Stimulated activated naive CD8-positive, alpha-beta T cell treated with anti-CD3 and anti-CD28 coated beads, Interleukin-15, Interleukin-2, amounts not matched to agents 100 ng/mL and 50 ng/mL, for 24 hours (primary cell): ENCODE measurements at regions not wholly inside any gene's neighbourhood (a gene's known extent, or its start where the extent isn't known, plus 50 kb on each side); places are given as distances from the start of the nearest gene placed in this dataset.
"Not testable (repeated sequence)": the region's sequence is repeated elsewhere in the genome, so short reads cannot be mapped to it uniquely, and the experiment has no call there.

Experiments
- H3K27ac Mint-ChIP-seq: one replicate; pipeline ENCODE4 v1.8.0; 2021; ENCODE audit warnings: mild to moderate bottlenecking, mixed read lengths
- H3K27me3 Mint-ChIP-seq: one replicate; pipeline ENCODE4 v1.8.0; 2021; ENCODE audit warnings: mixed read lengths
- H3K36me3 Mint-ChIP-seq: one replicate; pipeline ENCODE4 v1.8.0; 2021; ENCODE audit warnings: low read depth, mixed read lengths
- H3K4me1 Mint-ChIP-seq: one replicate; pipeline ENCODE4 v1.8.0; 2021; ENCODE audit warnings: low read depth, mixed read lengths
- H3K4me3 Mint-ChIP-seq: one replicate; pipeline ENCODE4 v1.8.0; 2021; ENCODE audit warnings: mild to moderate bottlenecking, mixed read lengths
- H3K9me3 Mint-ChIP-seq: one replicate; pipeline ENCODE4 v1.8.0; 2021; ENCODE audit warnings: mixed read lengths

- Mint-ChIP-seq H3K27ac (no peak overlapping the region), H3K27me3 (no peaks in the 10 kb centered on the region), H3K4me3 (no peak overlapping the region), H3K36me3 (no peaks in the 10 kb centered on the region), H3K4me1 (no peaks in the 10 kb centered on the region), H3K9me3 (no peaks in the 10 kb centered on the region)
These were observed 326.9 kb upstream of the HNRNPA3 start for GRCh38 chr2:176885661-176886060.

- Mint-ChIP-seq H3K27ac (no peak overlapping the region), H3K4me1 (no peaks in the 10 kb centered on the region), H3K36me3 (no peaks in the 10 kb centered on the region), H3K27me3 (no peaks in the 10 kb centered on the region), H3K4me3 (no peak overlapping the region), H3K9me3 (no peaks in the 10 kb centered on the region)
These were observed 321.5 kb upstream of the HNRNPA3 start for GRCh38 chr2:176891105-176891504.

GRCh38 chr2:176891857-176892256 lies 320.7 kb upstream of the HNRNPA3 start:
- no peaks in the 10 kb centered on the region for H3K36me3 Mint-ChIP-seq
- no peaks in the 10 kb centered on the region for H3K27me3 Mint-ChIP-seq
- H3K27ac Mint-ChIP-seq: no peak overlapping the region
- no peak overlapping the region for H3K4me3 Mint-ChIP-seq
- no peaks in the 10 kb centered on the region for H3K4me1 Mint-ChIP-seq
- no peaks in the 10 kb centered on the region for H3K9me3 Mint-ChIP-seq

- Mint-ChIP-seq H3K27ac (no peak overlapping the region), H3K9me3 (no peaks in the 10 kb centered on the region), H3K27me3 (no peaks in the 10 kb centered on the region), H3K4me1 (no peaks in the 10 kb centered on the region), H3K36me3 (no peaks in the 10 kb centered on the region), H3K4me3 (no peak overlapping the region)
These were observed 319.8 kb upstream of the HNRNPA3 start for GRCh38 chr2:176892676-176893226.

DNA sequence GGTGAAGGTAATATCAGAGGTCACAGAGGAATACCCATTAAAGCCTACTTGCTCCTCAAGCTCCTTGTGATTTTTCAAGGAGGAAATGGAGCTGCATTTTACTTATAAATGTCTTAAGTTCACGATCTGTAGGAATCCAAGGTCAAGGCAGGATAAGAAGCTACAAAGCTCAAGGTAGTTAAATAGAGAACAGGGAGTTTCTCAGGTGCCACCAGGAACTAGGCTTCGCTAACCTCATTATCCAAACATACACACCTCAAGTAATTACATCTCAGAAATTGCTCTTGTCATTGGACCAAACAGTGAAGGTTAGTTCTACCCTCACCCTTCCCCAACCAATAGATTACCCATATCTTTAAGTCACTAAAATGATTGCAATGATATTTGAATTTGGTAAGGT lies 317.4 kb upstream of the HNRNPA3 start:
- Mint-ChIP-seq H3K4me1 (no peaks in the 10 kb centered on the region), H3K9me3 (no peaks in the 10 kb centered on the region), H3K27me3 (no peaks in the 10 kb centered on the region), H3K36me3 (no peaks in the 10 kb centered on the region), H3K27ac (no peak overlapping the region), H3K4me3 (no peak overlapping the region)

DNA sequence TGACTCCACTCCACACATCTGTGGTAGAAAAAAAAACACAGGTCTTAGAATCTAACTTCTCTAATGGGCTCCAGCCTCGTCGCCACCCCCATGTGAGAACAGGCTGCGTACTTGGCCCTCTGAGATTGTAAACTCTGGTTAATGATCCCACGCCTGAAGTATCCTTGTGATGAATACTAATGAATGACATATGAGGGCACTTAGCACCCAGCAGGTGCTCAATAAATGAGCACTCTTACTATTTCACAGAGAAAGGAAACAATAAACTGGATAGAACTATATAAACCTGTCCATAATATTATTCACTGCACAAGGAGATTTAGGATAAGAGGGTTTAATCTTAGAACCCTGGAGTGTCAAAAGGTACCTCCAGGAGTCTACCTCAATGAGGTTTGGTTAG lies 310.1 kb upstream of the HNRNPA3 start:
- Mint-ChIP-seq H3K36me3 (no peaks in the 10 kb centered on the region), H3K9me3 (no peaks in the 10 kb centered on the region), H3K4me3 (no peak overlapping the region), H3K27ac (no peak overlapping the region), H3K4me1 (no peaks in the 10 kb centered on the region), H3K27me3 (no peaks in the 10 kb centered on the region)

DNA sequence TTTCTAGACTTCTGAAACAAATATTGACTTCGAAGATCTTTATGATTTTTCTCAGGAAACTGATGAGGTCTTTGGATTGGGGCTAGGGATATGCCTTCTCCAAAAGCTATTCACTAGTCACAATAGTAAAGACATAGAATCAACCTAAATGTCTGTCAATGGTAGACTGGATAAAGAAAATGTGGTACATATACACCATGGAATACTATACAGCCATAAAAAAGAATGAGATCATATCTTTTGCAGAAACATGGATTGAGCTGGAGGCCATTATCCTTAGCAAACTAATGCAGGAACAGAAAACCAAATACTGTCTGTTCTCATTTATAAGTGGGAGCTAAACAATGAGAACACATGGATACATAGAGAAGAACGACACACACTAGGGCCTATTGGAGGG lies 308.5 kb upstream of the HNRNPA3 start:
- not testable (repeated sequence) for H3K4me1 Mint-ChIP-seq, H3K4me3 Mint-ChIP-seq, H3K27me3 Mint-ChIP-seq

DNA sequence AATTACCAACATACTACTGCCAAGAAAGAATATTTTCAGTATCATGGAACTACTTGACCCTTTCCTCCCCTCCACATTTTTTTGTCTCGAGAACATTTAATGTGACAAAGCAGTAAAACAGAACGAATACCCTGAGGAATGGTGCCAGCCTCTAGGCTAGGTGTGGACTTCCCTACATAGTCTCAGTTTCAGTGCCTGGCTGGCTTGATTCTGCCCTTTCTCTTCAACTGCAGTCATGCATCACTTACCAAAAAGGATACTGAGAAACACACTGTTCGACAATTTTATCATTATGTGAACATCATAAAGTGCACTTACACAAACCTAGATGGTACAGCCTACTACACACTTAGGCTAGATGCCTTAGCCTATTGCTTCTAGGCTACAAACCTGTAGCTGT lies 305.3 kb upstream of the HNRNPA3 start:
- Mint-ChIP-seq H3K36me3 (no peaks in the 10 kb centered on the region), H3K27ac (no peak overlapping the region), H3K27me3 (no peaks in the 10 kb centered on the region), H3K4me1 (peaks cover 9% of the 10 kb centered on the region), H3K4me3 (no peak overlapping the region), H3K9me3 (no peaks in the 10 kb centered on the region)

More for the DNA sequence above, 308.5 kb upstream of the HNRNPA3 start:
- H3K9me3 Mint-ChIP-seq, H3K36me3 Mint-ChIP-seq, H3K27ac Mint-ChIP-seq: not testable (repeated sequence)

- Mint-ChIP-seq H3K36me3 (no peaks in the 10 kb centered on the region), H3K4me3 (no peak overlapping the region), H3K27me3 (no peaks in the 10 kb centered on the region), H3K9me3 (no peaks in the 10 kb centered on the region), H3K4me1 (peaks cover 9% of the 10 kb centered on the region), H3K27ac (no peak overlapping the region)
These were observed 301.8 kb upstream of the HNRNPA3 start for GRCh38 chr2:176910828-176911227.

- Mint-ChIP-seq H3K36me3 (no peaks in the 10 kb centered on the region), H3K27me3 (no peaks in the 10 kb centered on the region), H3K4me1 (peaks cover 9% of the 10 kb centered on the region), H3K9me3 (no peaks in the 10 kb centered on the region), H3K27ac (no peak overlapping the region), H3K4me3 (no peak overlapping the region)
These were observed 298.6 kb upstream of the HNRNPA3 start for GRCh38 chr2:176913955-176914354.

DNA sequence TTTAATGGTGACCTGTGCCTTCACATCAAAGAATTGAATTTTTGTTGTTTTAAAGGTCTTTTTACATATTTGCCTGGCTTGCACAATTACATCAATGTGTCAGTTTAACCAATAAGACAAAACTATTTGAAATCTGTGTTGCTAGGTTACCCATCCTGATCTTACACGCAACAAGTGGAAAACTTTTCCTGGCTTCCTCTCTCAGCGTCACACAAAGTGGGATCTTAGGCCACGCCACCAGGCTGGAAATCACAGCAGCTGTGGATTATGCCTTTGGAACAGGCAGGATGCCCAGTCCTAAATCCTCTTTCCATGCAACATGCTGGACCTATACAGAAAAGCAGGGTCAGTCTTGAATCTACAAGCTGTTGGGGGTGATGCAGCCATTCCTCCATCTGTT lies 298.2 kb upstream of the HNRNPA3 start:
- no peaks in the 10 kb centered on the region for H3K9me3 Mint-ChIP-seq
- peaks cover 9% of the 10 kb centered on the region for H3K4me1 Mint-ChIP-seq
- no peaks in the 10 kb centered on the region for H3K27me3 Mint-ChIP-seq
- H3K27ac Mint-ChIP-seq: no peak overlapping the region
- no peaks in the 10 kb centered on the region for H3K36me3 Mint-ChIP-seq
- H3K4me3 Mint-ChIP-seq: no peak overlapping the region

GRCh38 chr2:176922545-176922944 lies 290.0 kb upstream of the HNRNPA3 start:
- not testable (repeated sequence) for H3K36me3 Mint-ChIP-seq, H3K4me3 Mint-ChIP-seq, H3K9me3 Mint-ChIP-seq, H3K4me1 Mint-ChIP-seq, H3K27ac Mint-ChIP-seq, H3K27me3 Mint-ChIP-seq

- Mint-ChIP-seq H3K27me3 (no peaks in the 10 kb centered on the region), H3K4me3 (no peak overlapping the region), H3K4me1 (no peaks in the 10 kb centered on the region), H3K27ac (no peak overlapping the region), H3K9me3 (no peaks in the 10 kb centered on the region), H3K36me3 (no peaks in the 10 kb centered on the region)
These were observed 289.4 kb upstream of the HNRNPA3 start for GRCh38 chr2:176923205-176923604.

DNA sequence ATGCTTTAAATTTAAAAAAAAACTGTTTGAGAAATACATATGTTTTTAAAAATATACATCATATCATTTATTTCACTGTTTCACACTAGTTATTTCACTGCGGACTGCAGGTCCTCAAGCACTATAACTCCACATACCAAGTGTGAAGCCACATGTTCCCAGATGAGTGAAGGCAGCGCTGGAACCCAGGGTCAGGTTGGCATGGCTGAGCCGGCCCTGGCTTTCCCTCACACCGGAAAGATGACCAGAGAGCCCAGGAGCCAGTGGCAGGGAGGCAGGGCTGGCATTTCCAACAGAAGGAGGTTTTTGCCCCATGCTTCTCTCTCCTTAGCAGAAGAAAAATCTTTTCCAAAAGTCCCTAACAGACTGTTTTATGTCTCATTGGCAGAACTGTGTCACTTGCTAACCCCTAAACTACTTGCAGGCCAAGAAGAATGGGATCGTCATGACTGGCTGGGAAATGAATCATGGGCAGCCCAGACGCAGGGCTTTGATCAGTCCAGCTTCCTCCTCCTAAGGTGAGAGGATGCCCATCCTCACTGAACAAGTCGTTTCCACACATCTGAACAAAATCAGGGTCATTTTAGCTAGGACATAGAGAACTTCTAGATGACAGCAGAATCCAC lies 287.6 kb upstream of the HNRNPA3 start:
- no peaks in the 10 kb centered on the region for H3K9me3 Mint-ChIP-seq
- no peaks in the 10 kb centered on the region for H3K4me1 Mint-ChIP-seq
- H3K36me3 Mint-ChIP-seq: no peaks in the 10 kb centered on the region
- no peaks in the 10 kb centered on the region for H3K27me3 Mint-ChIP-seq
- no peak overlapping the region for H3K4me3 Mint-ChIP-seq
- H3K27ac Mint-ChIP-seq: no peak overlapping the region

GRCh38 chr2:176926453-176926852 lies 286.1 kb upstream of the HNRNPA3 start:
- H3K4me3 Mint-ChIP-seq: no peak overlapping the region
- no peaks in the 10 kb centered on the region for H3K27me3 Mint-ChIP-seq
- peaks cover 9% of the 10 kb centered on the region for H3K4me1 Mint-ChIP-seq
- no peak overlapping the region for H3K27ac Mint-ChIP-seq
- no peaks in the 10 kb centered on the region for H3K9me3 Mint-ChIP-seq
- no peaks in the 10 kb centered on the region for H3K36me3 Mint-ChIP-seq

DNA sequence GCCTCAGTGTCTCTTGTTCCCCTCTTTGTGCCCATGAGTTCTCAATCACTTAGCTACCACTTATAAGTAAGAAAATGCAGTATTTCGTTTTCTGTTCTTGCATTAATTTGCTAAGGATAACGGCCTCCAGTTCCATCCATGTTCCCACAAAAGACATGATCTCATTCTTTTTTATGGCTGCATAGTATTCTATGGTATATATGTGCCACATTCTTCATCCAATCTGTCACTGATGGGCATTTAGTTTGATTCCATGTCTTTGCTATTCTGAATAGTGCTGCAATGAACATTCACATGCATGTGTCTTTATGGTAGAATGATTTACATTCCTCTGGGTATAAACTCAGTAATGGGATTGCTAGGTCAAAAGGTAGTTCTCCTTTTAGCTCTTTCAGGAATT lies 283.2 kb upstream of the HNRNPA3 start:
- not testable (repeated sequence) for H3K9me3 Mint-ChIP-seq, H3K27me3 Mint-ChIP-seq, H3K36me3 Mint-ChIP-seq, H3K4me3 Mint-ChIP-seq, H3K27ac Mint-ChIP-seq
- H3K4me1 Mint-ChIP-seq: peaks cover 29% of the 10 kb centered on the region
